Activated CD4-positive, alpha-beta T cell treated with anti-CD3 and anti-CD28 coated beads, Interleukin-2, amount 10 ng/mL, durations not matched to agents 24 days and 14 days (primary cell): ENCODE measurements at regions not wholly inside any gene's neighbourhood (a gene's known extent, or its start where the extent isn't known, plus 50 kb on each side); places are given as distances from the start of the nearest gene placed in this dataset.
"Not testable (repeated sequence)": the region's sequence is repeated elsewhere in the genome, so short reads cannot be mapped to it uniquely, and the experiment has no call there.

Experiments
- DNase-seq: peaks from one replicate; pipeline ENCODE4 v3.0.0; 2022
- H3K27ac Mint-ChIP-seq: one replicate; pipeline ENCODE4 v1.8.0; 2022; ENCODE audit warnings: mild to moderate bottlenecking, mixed read lengths
- H3K27me3 Mint-ChIP-seq: one replicate; pipeline ENCODE4 v1.8.0; 2022; ENCODE audit warnings: mixed read lengths
- H3K36me3 Mint-ChIP-seq: one replicate; pipeline ENCODE4 v1.8.0; 2022; ENCODE audit warnings: low read depth, mild to moderate bottlenecking, mixed read lengths
- H3K4me1 Mint-ChIP-seq: one replicate; pipeline ENCODE4 v1.8.0; 2021; ENCODE audit warnings: mixed read lengths
- H3K4me3 Mint-ChIP-seq: one replicate; pipeline ENCODE4 v1.8.0; 2022; ENCODE audit warnings: mild to moderate bottlenecking, moderate library complexity, mixed read lengths
- H3K9me3 Mint-ChIP-seq: one replicate; pipeline ENCODE4 v1.8.0; 2021; ENCODE audit warnings: mixed read lengths
- intact Hi-C: fragments of 100-400 bp; cut with micrococcal nuclease; formaldehyde crosslinking; loops from one replicate; pipeline ENCODE4 v1.15.1; 2023

DNA sequence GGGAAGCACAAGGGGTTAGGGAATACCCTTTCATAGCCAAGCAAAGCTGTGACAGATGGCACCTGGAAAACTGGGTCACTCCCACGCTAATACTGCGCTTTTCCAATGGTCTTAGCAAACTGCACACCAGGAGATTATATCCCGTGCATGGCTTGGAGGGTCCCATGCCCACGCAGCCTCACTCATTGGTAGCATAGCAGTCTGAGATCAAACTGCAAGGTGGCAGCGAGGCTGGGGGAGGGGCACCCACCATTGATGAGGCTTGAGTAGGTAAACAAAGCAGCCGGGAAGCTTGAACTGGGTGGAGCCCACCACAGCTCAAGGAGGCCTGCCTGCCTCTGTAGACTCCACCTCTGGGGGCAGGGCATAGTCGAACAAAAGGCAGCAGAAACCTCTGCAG is 63.2 kb upstream of the ADAMTS3 start:
- DNase-seq, H3K27ac Mint-ChIP-seq, H3K9me3 Mint-ChIP-seq, H3K4me3 Mint-ChIP-seq, intact Hi-C loops, H3K36me3 Mint-ChIP-seq, H3K4me1 Mint-ChIP-seq, H3K27me3 Mint-ChIP-seq: not testable (repeated sequence)

DNA sequence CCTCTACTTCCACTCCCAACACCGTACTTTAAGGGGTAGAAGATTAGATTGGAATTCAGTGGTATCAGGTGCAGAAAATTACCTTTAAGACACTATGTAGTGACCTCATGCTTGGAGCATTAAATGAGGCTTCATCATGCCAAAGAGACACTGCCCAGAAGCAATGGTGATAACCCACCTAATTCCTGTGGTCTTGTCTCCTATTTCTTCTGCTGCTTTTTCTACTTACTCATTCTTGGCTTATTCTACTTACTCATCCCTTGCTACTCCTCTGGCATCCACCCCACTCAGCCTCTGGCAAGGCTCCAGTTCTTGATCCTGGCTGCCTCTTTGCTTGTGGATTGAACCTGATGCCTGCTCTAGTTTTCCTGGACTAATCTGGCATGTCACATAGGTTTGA is 62.3 kb upstream of the ADAMTS3 start:
- Mint-ChIP-seq H3K9me3 (no peaks in the 10 kb centered on the region), H3K27ac (no peak overlapping the region), H3K27me3 (no peaks in the 10 kb centered on the region), H3K4me1 (no peaks in the 10 kb centered on the region), H3K36me3 (no peaks in the 10 kb centered on the region), H3K4me3 (no peak overlapping the region)
- DNase-seq, result no peak
- intact Hi-C loops, result no loop called here

DNA sequence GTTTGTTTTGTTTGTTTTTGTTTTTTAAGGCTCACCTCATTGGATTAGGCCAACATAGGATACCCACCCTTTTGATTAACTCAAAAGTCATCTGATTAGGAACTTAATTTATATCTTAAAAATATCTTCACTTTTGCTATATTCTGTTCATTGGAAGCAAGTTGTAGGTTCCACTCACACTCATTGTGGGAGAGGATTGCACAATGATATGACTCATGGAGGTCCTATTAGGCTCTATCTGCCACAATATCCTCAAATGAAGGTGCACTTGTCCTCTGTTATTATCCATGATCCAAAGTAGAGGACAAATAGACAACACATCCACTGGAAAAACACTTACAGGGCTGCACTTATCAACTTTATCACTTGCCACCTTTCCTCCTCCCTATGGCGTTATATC is 60.5 kb upstream of the ADAMTS3 start:
- Mint-ChIP-seq H3K27ac (no peak overlapping the region), H3K9me3 (no peaks in the 10 kb centered on the region), H3K4me1 (no peaks in the 10 kb centered on the region), H3K4me3 (no peak overlapping the region), H3K27me3 (no peaks in the 10 kb centered on the region), H3K36me3 (no peaks in the 10 kb centered on the region)
- intact Hi-C loops, result no loop called here
- DNase-seq, result no peak

DNA sequence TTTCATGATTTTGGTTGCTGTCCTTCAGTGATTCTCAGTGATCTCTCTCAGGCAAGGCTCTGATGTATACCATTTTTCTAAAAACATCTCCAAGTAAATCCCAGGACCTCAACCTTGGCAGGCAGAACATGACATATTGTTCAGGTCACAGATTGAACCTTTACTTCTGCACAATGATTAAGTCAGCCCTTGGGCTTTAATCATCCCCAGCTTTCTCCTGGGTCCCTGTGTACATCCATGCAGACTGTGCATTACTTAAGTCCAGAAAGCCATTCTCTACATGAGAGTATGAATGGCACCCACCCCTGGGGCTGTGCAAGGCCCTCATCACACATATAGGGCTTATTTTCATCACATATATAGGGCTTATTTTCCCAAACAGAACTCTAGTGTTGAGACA is 58.7 kb upstream of the ADAMTS3 start:
- DNase-seq, result no peak
- no peaks in the 10 kb centered on the region for H3K27me3 Mint-ChIP-seq
- H3K4me1 Mint-ChIP-seq, result no peaks in the 10 kb centered on the region
- H3K27ac Mint-ChIP-seq, result no peak overlapping the region
- H3K36me3 Mint-ChIP-seq, result no peaks in the 10 kb centered on the region
- H3K4me3 Mint-ChIP-seq, result no peak overlapping the region
- H3K9me3 Mint-ChIP-seq, result no peaks in the 10 kb centered on the region
- intact Hi-C loops, result no loop called here
